ENCODE measurements at regions not wholly inside any gene's neighbourhood (a gene's known extent, or its start where the extent isn't known, plus 50 kb on each side); places are given as distances from the start of the nearest gene placed in this dataset.

DNA sequence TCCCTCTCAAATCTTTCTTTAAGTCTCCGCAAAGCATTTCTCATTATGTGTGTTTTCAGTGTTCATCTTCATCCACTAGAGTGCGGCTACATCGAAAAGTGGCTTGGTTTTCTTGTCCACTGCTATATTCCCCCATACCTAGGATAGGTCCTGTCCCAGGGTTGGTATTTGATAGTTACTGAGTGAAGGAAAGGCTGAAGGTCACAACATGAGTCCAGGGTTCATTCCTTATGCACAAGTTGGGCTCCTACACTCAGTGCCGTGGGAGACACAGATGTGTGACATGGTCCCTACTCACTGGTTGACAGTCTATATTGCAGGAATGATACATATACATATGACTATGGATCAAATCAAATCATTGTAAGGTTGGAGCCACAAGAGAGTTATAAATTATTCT is 55.4 kb upstream of the RELL1 start:
- DNase-seq (no peak), ATAC-seq (no peak)
- Histone ChIP-seq H3K4me1 (no peaks in the 10 kb centered on the region), H3K36me3 (no peaks in the 10 kb centered on the region), H3K4me3 (no peak overlapping the region), H3K27me3 (no peaks in the 10 kb centered on the region), H3K27ac (no peak overlapping the region), H3K9me3 (no peaks in the 10 kb centered on the region)
- intact Hi-C loops (cut with DNase I), result no loop called here
- TF ChIP-seq, protein P1, sequence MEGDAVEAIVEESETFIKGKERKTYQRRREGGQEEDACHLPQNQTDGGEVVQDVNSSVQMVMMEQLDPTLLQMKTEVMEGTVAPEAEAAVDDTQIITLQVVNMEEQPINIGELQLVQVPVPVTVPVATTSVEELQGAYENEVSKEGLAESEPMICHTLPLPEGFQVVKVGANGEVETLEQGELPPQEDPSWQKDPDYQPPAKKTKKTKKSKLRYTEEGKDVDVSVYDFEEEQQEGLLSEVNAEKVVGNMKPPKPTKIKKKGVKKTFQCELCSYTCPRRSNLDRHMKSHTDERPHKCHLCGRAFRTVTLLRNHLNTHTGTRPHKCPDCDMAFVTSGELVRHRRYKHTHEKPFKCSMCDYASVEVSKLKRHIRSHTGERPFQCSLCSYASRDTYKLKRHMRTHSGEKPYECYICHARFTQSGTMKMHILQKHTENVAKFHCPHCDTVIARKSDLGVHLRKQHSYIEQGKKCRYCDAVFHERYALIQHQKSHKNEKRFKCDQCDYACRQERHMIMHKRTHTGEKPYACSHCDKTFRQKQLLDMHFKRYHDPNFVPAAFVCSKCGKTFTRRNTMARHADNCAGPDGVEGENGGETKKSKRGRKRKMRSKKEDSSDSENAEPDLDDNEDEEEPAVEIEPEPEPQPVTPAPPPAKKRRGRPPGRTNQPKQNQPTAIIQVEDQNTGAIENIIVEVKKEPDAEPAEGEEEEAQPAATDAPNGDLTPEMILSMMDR (IDR thresholded peaks at IDR 0.05), result no peak

DNA sequence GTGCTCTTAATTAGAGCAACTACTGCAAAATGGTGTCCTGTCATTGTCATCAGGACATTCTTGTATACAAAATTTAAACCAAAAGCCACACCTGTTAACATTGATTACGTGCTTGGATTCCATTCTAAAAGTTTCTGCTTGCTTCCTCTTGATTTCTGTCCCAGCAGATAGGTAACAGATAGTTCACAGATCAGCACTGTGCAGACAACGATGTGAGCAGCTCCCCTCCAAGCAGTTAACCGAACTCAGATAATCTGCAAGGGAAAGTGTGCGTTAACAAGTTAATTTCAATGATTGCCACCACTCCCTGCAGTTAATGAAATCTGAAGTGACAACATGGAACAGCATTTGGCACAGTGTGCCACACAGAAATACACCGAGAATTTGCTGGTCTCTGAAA is 54.4 kb upstream of the RELL1 start:
- ATAC-seq, result no peak
- intact Hi-C loops (cut with DNase I), result no loop called here
- no peaks in the 10 kb centered on the region for H3K36me3 ChIP-seq

DNA sequence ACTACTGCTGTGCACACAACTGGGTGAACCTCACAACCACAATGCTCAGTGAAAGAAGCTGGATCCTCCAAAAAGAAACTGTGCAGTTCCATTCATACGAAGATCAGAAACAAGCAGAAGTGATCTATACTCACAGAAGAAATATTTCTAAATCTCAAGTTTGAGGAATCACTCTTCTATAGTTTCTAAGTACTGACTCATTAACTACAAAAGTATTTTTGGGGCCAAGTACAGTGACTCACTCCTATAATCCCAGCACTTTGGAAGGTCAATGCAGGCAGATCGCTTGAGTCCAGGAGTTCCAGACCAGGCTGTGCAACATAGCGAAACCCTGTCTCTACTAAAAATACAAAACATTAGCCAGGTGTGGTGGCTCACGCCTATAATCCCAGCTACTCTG is 51.3 kb upstream of the RELL1 start:
- Histone ChIP-seq H3K36me3 (no peaks in the 10 kb centered on the region), H3K27ac (no peak overlapping the region), H3K4me3 (no peak overlapping the region), H3K4me1 (no peaks in the 10 kb centered on the region), H3K27me3 (no peaks in the 10 kb centered on the region), H3K9me3 (no peaks in the 10 kb centered on the region)
- TF ChIP-seq, protein P1 (IDR thresholded peaks at IDR 0.05), result no peak
- intact Hi-C loops (cut with DNase I), result no loop called here
- ATAC-seq (peak; percentile 38), DNase-seq (no peak)

More for the DNA sequence above, 54.4 kb upstream of the RELL1 start:
- no peak for DNase-seq
- Histone ChIP-seq H3K4me1 (no peaks in the 10 kb centered on the region), H3K4me3 (no peak overlapping the region), H3K9me3 (no peaks in the 10 kb centered on the region), H3K27ac (no peak overlapping the region), H3K27me3 (no peaks in the 10 kb centered on the region)
- TF ChIP-seq, protein P1 (IDR thresholded peaks at IDR 0.05), result no peak

Data from left lung (tissue), 4 donors.